A673 (cell line): ENCODE measurements at regions not wholly inside any gene's neighbourhood (a gene's known extent, or its start where the extent isn't known, plus 50 kb on each side); places are given as distances from the start of the nearest gene placed in this dataset.

Source experiments
- CTCF ChIP-seq: fragments of 300-800, 200-600 bp; sonication (generic); conservative IDR thresholded peaks from 2 replicates; pipeline ENCODE4 v1.5.1; 2017; ENCODE audit warnings: low read depth, mild to moderate bottlenecking, antibody characterized with exemption, low read length, moderate library complexity, mixed read lengths
- EZH2 ChIP-seq: fragments of 200-600 bp; sonication (generic); IDR thresholded peaks from 2 replicates; pipeline ENCODE4 v1.6.1; 2017; ENCODE audit warnings: borderline replicate concordance, low read depth, mild to moderate bottlenecking, mixed read lengths, antibody characterized with exemption, low read length; ENCODE audit not compliant: poor library complexity, severe bottlenecking

GRCh38 chr3:124631727-124632126, 98.5 kb upstream of the UMPS start:
- TF ChIP-seq CTCF (no peak), EZH2 (no peak)
